HG02938 (cell line): ENCODE measurements at regions not wholly inside any gene's neighbourhood (a gene's known extent, or its start where the extent isn't known, plus 50 kb on each side); places are given as distances from the start of the nearest gene placed in this dataset.

Experiments
- ATAC-seq: cut with Tn5 transposase; IDR thresholded peaks from one replicate; pipeline ENCODE4 v1.9.1; 2021; ENCODE audit warnings: mild to moderate bottlenecking, moderate library complexity; ENCODE audit not compliant: unreplicated experiment

GRCh38 chr13:105506463-105506862 is 1029.0 kb downstream of the EFNB2 start:
- ATAC-seq, result no peak

- ATAC-seq, result no peak
These were observed 1033.3 kb downstream of the EFNB2 start for GRCh38 chr13:105502193-105502592.

GRCh38 chr13:105497597-105497996 is 1037.9 kb downstream of the EFNB2 start:
- no peak for ATAC-seq

DNA sequence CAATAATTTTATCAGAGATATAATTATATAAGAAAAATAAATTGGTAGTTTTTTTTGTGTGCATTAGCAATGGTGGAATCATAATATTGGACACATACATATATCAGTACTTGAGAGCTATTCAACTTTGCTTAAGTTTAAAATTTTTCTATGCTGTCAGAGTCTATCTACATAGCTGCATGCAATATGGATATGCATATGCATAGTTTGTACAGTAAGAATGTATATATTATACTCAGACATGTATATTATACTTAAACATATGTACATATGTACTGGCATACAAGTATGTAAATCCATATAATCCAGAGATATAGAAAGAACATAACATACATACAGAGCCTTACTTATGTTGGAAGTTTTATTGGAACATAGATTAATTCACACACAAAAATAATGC is 1043.2 kb downstream of the EFNB2 start:
- no peak for ATAC-seq

GRCh38 chr13:105491345-105491744 is 1044.1 kb downstream of the EFNB2 start:
- ATAC-seq, result no peak

GRCh38 chr13:105485081-105485480 is 1050.4 kb downstream of the EFNB2 start:
- no peak for ATAC-seq

GRCh38 chr13:105474983-105475610 is 1060.4 kb downstream of the EFNB2 start:
- ATAC-seq, result no peak

DNA sequence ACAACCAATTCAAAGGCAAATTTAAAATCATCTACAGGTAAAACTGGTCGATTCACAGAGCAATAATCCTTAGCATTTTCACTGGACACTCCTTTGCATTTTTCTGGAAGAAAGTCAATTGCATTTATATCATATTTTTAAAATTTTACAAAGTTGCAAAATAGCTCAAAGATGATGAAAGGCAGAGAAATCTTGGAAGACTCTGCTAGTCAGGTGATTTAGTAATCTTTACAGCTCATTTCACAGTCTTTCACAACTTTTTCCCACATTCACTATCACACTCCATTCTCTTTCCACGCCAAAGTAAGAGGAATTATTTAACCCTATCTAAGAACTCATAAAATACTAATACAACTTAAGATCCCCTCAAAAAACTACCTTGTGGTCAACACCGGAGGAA is 1063.8 kb downstream of the EFNB2 start:
- no peak for ATAC-seq

GRCh38 chr13:105466376-105466775 is 1069.1 kb downstream of the EFNB2 start:
- no peak for ATAC-seq

DNA sequence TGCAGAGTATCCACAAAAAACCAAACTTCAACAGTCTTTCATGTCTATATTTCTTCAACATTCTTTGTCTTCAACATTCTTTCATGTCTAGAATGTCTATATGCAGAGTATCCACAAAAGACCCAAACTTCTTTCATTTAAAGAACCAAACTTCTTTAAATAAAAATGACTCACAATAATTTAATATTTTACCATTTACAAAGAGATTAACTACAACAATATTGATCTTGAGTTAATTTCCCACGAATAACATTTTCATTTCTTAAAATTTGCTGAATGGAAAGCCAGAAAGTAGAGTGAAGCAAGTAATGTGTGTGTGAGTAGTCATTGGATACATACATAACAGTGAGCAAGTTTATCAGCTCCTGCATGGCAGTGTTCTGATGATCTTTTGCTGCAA is 1069.7 kb downstream of the EFNB2 start, which contains the start of gene DAOA:
Gene DAOA (plus strand): TSS at position 301 of the 400 bp plus-strand sequence.
- ATAC-seq, result no peak

- ATAC-seq, result no peak
These were observed 1070.2 kb downstream of the EFNB2 start for GRCh38 chr13:105465251-105465650.

GRCh38 chr13:105464249-105464648 is 1071.2 kb downstream of the EFNB2 start:
- no peak for ATAC-seq

DNA sequence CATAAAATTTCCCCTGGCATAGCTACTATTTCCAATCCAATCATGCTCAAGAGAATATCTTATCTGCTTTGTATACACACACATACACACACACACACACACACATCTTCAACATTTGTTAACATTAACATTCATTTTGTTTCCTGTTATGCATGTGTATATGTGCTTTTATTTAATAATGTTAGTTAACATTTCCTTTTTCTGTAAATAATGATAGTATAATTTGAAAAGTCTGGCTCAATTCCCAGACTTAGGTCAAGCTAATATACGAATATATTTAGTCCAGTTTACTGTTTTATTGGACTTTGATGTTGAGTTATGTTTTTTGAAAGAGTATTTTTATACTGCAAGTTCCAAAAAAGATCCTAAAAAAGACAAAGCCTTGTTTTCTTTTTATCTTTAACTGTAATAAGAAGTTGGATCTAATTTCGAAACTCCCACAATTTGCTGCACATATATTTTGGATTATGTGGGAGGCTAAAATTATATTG is 1072.4 kb downstream of the EFNB2 start:
- no peak for ATAC-seq

GRCh38 chr13:105462098-105462497 is 1073.4 kb downstream of the EFNB2 start:
- ATAC-seq, result no peak

DNA sequence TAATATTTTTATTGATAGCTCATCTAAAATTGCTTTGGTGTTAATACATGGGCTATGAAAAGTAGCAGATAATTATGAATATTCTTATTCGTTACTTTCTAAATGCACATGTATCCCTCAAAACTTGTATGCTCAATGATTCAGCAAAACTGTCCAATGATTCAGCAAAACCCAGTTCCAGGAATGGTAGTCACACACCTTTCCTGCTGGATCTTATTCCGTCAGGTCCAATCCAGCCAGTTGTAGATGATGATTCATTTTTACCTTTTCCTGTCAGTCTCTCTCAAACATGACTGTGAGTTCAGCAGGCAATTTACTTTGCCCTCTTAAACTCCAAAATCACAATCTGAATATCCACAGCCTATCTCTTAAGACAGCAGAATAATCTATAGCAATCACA is 1082.6 kb downstream of the EFNB2 start:
- ATAC-seq, result no peak

DNA sequence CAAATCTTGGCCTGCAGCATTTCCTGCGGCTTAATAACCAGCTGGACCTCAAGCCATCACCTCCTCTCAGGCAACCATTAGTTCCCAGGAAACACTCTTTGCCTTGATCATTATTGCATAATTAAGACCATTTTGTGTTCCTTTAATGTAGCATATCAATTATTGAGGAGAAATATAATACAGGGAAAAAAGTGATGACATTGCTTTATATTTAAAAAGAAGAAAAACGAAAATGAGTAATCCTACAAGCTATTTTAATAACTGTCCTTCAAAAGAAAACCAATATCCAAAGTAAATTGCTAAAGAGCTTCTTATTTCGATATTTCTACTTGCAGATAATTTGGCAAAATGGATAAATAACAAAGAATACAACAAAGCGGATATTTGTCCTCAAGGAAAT is 1084.7 kb downstream of the EFNB2 start:
- no peak for ATAC-seq

DNA sequence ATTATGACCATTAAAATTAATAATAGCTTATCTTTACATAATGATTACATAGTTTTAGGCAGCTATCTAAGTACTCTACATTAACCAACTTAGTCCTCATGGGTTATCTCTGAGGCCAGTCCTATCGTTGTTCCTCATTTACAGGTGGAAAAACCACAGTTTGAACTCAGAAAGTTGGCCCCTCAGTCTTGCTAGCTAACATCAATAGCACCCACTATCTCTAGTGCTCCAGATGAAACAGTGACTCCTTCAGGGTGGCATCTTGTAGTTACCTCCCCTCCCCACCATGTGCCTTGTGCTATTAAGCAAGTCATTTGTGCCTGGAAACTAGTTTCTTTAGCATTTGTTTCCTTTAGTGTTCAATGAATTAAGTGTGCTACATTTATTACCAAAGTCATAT is 1086.7 kb downstream of the EFNB2 start:
- no peak for ATAC-seq

- ATAC-seq, result no peak
These were observed 1089.3 kb downstream of the EFNB2 start for GRCh38 chr13:105446197-105446596.

GRCh38 chr13:105445796-105446195 is 1089.7 kb downstream of the EFNB2 start:
- no peak for ATAC-seq

DNA sequence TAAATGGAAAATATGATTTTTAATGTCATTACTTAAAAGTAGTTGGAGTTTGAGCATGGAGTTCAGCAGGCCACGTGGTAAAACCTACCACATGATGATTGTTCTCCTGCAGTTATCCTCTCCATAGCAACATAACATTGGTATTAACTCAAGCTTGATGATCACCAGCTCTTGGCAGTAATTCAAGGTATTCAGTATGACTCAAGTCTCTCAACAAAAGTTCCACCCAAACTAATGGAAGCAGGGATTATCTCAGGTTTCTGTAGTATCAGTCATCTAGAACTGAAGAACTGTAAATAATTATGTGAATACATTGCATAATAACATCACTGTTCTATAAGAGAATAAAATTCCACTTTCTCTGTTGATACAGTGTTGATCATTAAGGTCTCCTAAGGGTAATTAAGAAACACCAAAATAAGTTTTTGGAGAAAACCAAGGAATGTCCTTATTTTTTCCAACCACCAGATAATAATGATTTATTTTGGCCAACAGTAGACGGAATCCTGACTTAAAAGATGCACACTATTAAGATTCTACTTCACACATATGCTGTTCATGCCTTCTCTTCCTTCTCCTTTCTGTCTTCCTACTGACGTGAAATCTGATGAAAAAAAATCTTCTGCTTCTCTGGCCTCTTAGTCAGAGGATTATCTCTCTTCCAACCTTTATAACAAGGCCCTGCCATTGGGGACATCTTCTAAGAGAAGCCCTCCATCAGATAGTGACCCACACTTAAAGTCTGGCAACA is 1092.3 kb downstream of the EFNB2 start:
- no peak for ATAC-seq

- ATAC-seq, result no peak
These were observed 1093.4 kb downstream of the EFNB2 start for GRCh38 chr13:105442040-105442439.

GRCh38 chr13:105441051-105441750 is 1094.3 kb downstream of the EFNB2 start:
- no peak for ATAC-seq
